IPS-11a (cell line): ENCODE measurements at regions not wholly inside any gene's neighbourhood (a gene's known extent, or its start where the extent isn't known, plus 50 kb on each side); places are given as distances from the start of the nearest gene placed in this dataset.
"Not testable (repeated sequence)": the region's sequence is repeated elsewhere in the genome, so short reads cannot be mapped to it uniquely, and the experiment has no call there.

Source experiments
- H3K4me3 ChIP-seq: one replicate; pipeline ENCODE4 v1.5.1; 2013; ENCODE audit warnings: low read depth, low read length, control low read depth

DNA sequence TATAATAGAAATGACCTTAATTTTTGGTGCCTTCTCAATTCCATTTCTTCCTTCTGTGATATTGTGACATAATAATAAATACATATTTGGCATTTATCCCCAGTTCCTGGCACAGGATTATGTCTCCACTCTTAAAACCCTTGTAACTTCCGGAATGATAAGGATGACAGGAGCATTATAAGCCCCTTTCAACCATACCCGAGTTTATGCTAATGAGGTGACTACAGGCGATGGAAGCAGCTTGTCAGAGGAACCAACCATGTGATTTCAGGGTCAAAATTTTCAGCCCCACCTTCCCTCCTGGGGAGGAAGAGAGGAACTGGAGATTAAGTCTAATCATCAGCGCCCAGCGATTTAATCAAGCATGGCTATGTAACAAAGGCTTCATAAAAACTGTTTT, 528.5 kb upstream of the CRIM1 start:
- H3K4me3 ChIP-seq, result no peak overlapping the region

DNA sequence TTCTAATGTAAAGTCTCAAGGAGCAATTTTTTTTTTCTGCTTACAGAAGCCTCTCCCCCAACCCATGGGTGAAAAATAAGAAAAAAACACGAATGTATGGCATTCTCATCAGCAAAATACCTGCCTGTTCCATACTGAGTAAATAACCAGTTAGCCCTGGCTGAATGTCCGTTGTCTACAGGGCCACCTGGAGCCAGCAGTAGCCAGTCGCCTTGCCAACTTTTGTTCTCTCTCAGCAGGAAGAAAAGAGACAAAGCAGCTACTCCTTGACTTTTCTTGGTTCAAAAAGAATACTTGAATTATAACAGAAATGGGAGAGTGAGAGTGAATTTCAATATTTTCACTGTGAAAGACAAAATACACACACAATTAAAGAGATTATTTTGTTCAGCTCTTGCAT, 532.9 kb upstream of the CRIM1 start:
- no peak overlapping the region for H3K4me3 ChIP-seq

GRCh38 chr2:35821675-35822074, 533.9 kb upstream of the CRIM1 start:
- H3K4me3 ChIP-seq, result no peak overlapping the region

DNA sequence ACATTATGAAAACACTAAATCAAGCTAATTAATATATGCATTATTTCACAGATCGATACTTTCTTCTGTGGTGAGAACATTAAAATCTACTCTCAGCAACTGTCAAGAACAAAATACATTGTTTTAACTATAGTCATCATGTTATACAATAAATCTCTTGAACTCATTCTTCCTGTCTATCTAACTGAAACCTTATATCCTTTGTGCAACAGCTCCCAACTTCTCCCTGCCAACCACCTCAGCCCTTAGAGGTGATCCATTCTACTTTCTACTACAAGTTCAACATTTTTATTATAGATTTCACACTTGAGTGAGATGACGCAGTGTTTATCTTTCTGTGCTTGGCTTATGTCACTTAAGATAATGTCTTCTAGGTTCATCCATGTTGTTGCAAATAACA, 535.2 kb upstream of the CRIM1 start:
- H3K4me3 ChIP-seq, result no peak overlapping the region

DNA sequence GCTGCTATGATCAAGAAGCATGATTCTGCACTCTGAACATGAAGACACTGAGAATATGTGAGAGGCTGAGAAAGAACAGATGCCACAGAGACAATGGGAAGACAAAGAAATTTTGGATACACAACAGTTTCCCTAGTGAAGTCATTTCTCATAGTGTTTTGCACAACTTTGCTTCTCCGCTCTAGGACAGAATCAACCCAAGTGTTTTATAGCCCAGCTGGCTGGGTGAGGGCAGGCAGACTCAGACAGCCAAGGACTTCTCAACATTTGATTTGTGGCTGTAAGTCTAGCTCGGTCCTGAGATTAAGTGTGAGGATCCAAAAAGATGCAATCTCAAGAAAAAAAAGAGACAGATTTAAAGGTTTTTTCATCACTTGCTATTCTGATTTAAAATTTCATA, 536.5 kb upstream of the CRIM1 start:
- no peak overlapping the region for H3K4me3 ChIP-seq

- H3K4me3 ChIP-seq, result not testable (repeated sequence)
These were observed 537.2 kb upstream of the CRIM1 start for GRCh38 chr2:35818359-35818758.

GRCh38 chr2:35814597-35814996, 541.0 kb upstream of the CRIM1 start:
- not testable (repeated sequence) for H3K4me3 ChIP-seq

GRCh38 chr2:35803126-35803525, 552.5 kb upstream of the CRIM1 start:
- no peak overlapping the region for H3K4me3 ChIP-seq

GRCh38 chr2:35794796-35795450, 560.7 kb upstream of the CRIM1 start:
- no peak overlapping the region for H3K4me3 ChIP-seq

DNA sequence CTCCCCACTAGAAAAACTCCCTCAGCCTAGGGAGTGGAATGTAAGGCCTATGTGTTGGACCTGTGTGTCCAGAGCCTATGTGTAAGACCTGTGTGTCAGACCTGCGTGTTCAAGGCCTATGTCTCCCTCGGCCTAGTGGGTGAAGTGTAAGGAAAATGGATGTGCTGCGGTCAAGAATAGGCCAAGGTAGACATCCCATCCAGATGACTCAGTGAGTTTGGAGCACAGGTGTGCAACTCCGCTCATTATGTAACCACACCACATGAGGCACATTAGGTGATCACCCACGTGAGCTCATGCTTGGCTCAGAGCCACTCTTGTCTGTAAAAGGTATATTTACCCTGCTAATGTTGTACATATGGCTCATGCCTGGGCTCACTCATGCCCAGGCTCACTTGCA, 565.3 kb upstream of the CRIM1 start:
- H3K4me3 ChIP-seq, result no peak overlapping the region

- no peak overlapping the region for H3K4me3 ChIP-seq
These were observed 567.0 kb upstream of the CRIM1 start for GRCh38 chr2:35788543-35788942.

- no peak overlapping the region for H3K4me3 ChIP-seq
These were observed 568.1 kb upstream of the CRIM1 start for GRCh38 chr2:35787302-35788031.

DNA sequence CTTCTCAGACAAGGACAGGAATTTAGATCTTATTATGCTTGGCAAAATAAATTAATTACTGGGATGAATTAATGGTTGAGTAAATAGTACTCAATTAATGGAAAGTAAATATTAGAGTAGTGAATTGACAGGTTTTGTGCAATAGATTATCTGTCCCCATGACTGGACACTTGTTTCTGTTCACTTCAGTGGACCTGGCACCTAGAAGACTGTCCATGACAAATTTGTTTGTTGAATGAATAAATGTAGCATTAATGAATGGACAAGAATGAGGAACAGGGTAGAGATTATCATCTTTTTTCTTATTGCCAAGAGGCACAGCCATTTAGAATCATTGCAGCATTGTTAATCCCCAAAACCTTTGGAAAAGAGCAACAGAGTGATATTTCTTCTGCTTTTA, 570.0 kb upstream of the CRIM1 start:
- H3K4me3 ChIP-seq, result no peak overlapping the region

DNA sequence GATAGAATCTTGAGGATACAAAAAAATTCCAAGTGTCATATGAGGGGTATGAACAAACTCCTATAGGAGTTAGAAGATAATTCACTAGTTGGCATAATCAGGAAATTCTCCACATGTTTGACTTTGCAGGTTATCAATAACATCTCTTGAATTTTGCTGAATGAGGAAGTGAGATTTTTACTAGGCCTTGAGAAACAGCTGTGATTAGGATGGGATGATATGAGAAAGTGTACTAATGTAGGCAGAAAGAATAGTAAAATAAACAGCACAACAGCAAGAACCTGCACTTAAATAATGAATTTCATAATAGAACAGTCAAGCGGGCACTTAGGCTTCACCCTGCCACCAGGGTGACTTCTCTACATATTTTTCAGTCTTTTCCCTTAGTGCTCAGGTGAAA, 570.8 kb upstream of the CRIM1 start:
- H3K4me3 ChIP-seq, result no peak overlapping the region

GRCh38 chr2:35783723-35784122, 571.9 kb upstream of the CRIM1 start:
- H3K4me3 ChIP-seq, result no peak overlapping the region

DNA sequence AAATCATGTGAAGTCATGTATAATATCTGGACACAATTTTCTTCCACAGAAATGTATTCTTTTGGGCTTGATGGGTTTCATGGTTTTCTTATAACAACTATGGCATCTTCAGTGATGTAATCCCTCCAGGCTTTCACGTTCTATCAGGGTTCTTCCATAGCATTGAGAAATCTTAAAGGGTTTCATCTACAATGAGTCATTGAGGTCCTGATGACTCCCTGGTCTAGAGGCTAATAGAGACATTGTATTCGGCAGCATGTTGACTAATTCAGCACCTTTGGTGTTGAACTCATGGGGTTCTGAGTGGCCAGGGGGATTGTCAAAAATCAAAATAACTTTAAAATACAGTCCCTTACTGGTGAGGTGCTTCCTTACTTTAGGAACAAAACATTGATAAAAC, 614.0 kb upstream of the CRIM1 start:
- H3K4me3 ChIP-seq, result no peak overlapping the region

DNA sequence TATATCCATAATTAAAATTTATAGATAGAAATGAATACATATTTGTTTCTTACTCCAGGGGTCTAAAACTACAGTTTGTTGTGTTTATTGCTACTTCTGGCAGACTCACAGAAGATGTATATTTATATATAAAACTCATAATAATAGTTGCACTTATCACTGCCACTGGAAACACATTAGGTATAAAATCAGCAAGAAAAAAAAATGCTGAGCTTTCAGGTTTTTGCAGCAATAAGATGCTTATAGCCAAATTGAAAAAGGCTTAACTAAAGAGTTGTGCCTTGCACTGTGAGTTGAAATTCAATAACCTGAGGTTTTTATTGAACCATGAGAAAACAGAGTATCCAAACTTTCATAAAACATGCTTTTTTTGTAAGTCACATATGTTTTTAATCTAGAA, 623.9 kb upstream of the CRIM1 start:
- no peak overlapping the region for H3K4me3 ChIP-seq

GRCh38 chr2:35714883-35715282, 640.7 kb upstream of the CRIM1 start:
- no peak overlapping the region for H3K4me3 ChIP-seq

DNA sequence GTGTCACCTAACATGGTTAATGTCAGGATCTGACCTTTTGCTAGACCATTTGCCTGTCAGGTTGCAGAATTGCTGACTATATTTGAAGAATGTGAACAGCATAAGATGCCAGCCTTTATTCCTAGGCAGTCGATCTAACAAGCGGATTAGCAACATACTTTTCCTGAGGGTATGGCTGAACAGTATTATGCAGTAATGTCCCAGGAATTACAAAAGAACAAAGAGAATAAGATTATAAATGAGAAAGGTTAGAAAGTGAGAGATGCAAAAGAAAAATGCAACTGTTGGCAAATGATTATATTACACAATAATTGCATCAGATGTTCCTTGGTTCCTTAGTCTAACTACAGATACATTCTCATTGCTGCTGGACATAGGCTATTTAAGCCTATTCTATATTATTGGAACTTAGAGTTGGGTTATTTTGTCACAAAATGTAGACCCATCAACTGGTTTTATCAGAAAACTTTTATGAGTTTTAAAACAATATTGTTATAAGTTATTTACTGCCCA, 647.1 kb upstream of the CRIM1 start:
- no peak overlapping the region for H3K4me3 ChIP-seq

DNA sequence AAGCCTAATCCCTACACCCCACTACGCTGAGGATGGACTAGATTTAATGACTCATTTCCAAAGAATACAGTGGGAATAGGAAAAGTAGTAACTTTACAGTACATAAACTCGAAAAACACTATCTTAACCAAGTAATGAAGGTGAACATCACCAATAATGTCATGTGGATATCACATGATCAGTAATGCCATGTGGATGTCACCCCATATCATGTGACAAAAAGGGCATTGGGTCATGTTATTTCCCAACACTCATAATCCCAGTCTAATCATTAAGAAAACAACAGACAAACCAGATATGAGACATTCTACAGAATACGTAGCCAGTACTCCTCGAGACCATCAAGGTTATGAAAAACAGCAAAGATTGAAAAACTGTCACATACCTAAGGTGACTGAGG, 667.3 kb upstream of the CRIM1 start:
- no peak overlapping the region for H3K4me3 ChIP-seq

GRCh38 chr2:35651688-35652323, 703.8 kb upstream of the CRIM1 start:
- no peak overlapping the region for H3K4me3 ChIP-seq

DNA sequence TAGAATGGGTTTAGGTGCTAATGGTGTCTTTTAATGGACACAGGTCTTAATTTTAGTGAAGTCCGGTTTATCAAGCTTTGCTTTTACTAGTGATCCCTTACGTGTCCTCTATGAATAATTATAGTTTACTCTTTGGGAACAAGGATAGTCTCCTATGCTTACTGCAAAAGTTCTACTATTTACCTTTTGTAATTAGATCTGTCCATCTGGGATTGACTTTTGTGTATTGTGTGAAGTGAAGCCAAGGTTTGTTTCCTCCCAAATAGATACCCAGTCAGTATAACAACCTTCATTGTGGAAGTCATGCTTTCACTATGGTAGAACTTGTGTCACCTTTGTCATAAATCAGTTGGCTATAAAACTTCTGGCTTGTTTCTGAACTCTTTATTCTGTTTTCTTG, 740.9 kb upstream of the CRIM1 start:
- no peak overlapping the region for H3K4me3 ChIP-seq
